ENCODE measurements at regions not wholly inside any gene's neighbourhood (a gene's known extent, or its start where the extent isn't known, plus 50 kb on each side); places are given as distances from the start of the nearest gene placed in this dataset.

DNA sequence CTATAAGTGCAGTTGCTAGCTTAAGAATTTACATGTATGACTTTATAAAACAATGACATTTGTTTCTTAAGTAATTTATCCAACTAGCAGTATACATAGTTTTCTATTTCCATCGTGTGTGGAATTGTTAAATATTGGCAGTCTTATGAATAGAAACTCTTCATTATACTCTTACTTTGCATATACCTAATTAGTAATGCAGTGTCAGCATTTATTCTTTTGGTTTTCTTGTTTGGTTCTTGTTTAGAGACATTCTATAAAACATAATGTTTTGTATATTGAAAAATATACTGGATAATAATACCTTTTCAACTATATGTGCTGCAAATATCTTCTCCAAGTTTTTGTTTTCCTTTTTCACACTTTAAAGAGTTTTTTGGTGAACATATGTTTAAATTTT is 760.2 kb downstream of the VGLL3 start:
- TF ChIP-seq FOXK1 (CRISPR knock-in tag; IDR thresholded peaks at IDR 0.05): no peak
- TF ChIP-seq, protein P1, sequence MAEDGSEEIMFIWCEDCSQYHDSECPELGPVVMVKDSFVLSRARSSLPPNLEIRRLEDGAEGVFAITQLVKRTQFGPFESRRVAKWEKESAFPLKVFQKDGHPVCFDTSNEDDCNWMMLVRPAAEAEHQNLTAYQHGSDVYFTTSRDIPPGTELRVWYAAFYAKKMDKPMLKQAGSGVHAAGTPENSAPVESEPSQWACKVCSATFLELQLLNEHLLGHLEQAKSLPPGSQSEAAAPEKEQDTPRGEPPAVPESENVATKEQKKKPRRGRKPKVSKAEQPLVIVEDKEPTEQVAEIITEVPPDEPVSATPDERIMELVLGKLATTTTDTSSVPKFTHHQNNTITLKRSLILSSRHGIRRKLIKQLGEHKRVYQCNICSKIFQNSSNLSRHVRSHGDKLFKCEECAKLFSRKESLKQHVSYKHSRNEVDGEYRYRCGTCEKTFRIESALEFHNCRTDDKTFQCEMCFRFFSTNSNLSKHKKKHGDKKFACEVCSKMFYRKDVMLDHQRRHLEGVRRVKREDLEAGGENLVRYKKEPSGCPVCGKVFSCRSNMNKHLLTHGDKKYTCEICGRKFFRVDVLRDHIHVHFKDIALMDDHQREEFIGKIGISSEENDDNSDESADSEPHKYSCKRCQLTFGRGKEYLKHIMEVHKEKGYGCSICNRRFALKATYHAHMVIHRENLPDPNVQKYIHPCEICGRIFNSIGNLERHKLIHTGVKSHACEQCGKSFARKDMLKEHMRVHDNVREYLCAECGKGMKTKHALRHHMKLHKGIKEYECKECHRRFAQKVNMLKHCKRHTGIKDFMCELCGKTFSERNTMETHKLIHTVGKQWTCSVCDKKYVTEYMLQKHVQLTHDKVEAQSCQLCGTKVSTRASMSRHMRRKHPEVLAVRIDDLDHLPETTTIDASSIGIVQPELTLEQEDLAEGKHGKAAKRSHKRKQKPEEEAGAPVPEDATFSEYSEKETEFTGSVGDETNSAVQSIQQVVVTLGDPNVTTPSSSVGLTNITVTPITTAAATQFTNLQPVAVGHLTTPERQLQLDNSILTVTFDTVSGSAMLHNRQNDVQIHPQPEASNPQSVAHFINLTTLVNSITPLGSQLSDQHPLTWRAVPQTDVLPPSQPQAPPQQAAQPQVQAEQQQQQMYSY (CRISPR knock-in tag; IDR thresholded peaks at IDR 0.05): no peak
- TF ChIP-seq FOXJ3 (CRISPR knock-in tag; IDR thresholded peaks at IDR 0.05; ENCODE audit: borderline replicate concordance): no peak
- TF ChIP-seq, protein P2, sequence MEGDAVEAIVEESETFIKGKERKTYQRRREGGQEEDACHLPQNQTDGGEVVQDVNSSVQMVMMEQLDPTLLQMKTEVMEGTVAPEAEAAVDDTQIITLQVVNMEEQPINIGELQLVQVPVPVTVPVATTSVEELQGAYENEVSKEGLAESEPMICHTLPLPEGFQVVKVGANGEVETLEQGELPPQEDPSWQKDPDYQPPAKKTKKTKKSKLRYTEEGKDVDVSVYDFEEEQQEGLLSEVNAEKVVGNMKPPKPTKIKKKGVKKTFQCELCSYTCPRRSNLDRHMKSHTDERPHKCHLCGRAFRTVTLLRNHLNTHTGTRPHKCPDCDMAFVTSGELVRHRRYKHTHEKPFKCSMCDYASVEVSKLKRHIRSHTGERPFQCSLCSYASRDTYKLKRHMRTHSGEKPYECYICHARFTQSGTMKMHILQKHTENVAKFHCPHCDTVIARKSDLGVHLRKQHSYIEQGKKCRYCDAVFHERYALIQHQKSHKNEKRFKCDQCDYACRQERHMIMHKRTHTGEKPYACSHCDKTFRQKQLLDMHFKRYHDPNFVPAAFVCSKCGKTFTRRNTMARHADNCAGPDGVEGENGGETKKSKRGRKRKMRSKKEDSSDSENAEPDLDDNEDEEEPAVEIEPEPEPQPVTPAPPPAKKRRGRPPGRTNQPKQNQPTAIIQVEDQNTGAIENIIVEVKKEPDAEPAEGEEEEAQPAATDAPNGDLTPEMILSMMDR (IDR thresholded peaks at IDR 0.05): no peak
- TF ChIP-seq ATF3 (CRISPR knock-in tag; conservative IDR thresholded peaks at IDR 0.05): no peak
- TF ChIP-seq AR (CRISPR knock-in tag; IDR thresholded peaks at IDR 0.05): no peak
- no peak for TF ChIP-seq NFYB (CRISPR knock-in tag; conservative IDR thresholded peaks at IDR 0.05; ENCODE audit: low read depth)

All from WTC11 (cell line).